Ishikawa (cell line): ENCODE measurements at regions not wholly inside any gene's neighbourhood (a gene's known extent, or its start where the extent isn't known, plus 50 kb on each side); places are given as distances from the start of the nearest gene placed in this dataset.

ENCODE experiments used
- CEBPB ChIP-seq: IDR thresholded peaks from 2 replicates; pipeline ENCODE4 v1.6.1; 2012
- CREB1 ChIP-seq: IDR thresholded peaks from 2 replicates; pipeline ENCODE4 v1.6.1; 2012; ENCODE audit warnings: low read depth
- EGR1 ChIP-seq: IDR thresholded peaks from 2 replicates; pipeline ENCODE4 v1.6.1; 2012
- EP300 ChIP-seq: IDR thresholded peaks from 2 replicates; pipeline ENCODE4 v1.6.1; 2012; ENCODE audit warnings: borderline replicate concordance
- FOXM1 ChIP-seq: IDR thresholded peaks from 2 replicates; pipeline ENCODE4 v1.6.1; 2012; ENCODE audit warnings: low read depth, borderline replicate concordance
- MAX ChIP-seq: IDR thresholded peaks from 2 replicates; pipeline ENCODE4 v1.6.1; 2012
- NFIC ChIP-seq: IDR thresholded peaks from 2 replicates; pipeline ENCODE4 v1.6.1; 2012
- RAD21 ChIP-seq: IDR thresholded peaks from 2 replicates; pipeline ENCODE4 v1.6.1; 2012; ENCODE audit warnings: low read depth
- REST ChIP-seq: IDR thresholded peaks from 2 replicates; pipeline ENCODE4 v1.6.1; 2012; ENCODE audit warnings: low read depth, mild to moderate bottlenecking
- TAF1 ChIP-seq: IDR thresholded peaks from 2 replicates; pipeline ENCODE4 v1.6.1; 2012; ENCODE audit warnings: low read depth, mild to moderate bottlenecking
- TCF12 ChIP-seq: IDR thresholded peaks from 2 replicates; pipeline ENCODE4 v1.6.1; 2012; ENCODE audit warnings: low read depth
- TEAD4 ChIP-seq: IDR thresholded peaks from 2 replicates; pipeline ENCODE4 v1.6.1; 2012
- USF1 ChIP-seq: IDR thresholded peaks from 2 replicates; pipeline ENCODE4 v1.6.1; 2012
- YY1 ChIP-seq: IDR thresholded peaks from 2 replicates; pipeline ENCODE4 v1.6.1; 2012; ENCODE audit warnings: low read depth
- ZBTB7A ChIP-seq: IDR thresholded peaks from 2 replicates; pipeline ENCODE4 v1.6.1; 2012; ENCODE audit warnings: low read depth

- TF ChIP-seq EP300 (no peak), CEBPB (no peak), EGR1 (no peak), NFIC (no peak), FOXM1 (no peak), MAX (no peak), RAD21 (no peak), USF1 (no peak), YY1 (no peak), REST (no peak), TCF12 (no peak), TAF1 (no peak), CREB1 (no peak), TEAD4 (no peak), ZBTB7A (no peak)
Measured at GRCh38 chr2:150271952-150272802, 215.3 kb downstream of the RND3 start.

- no peak for TF ChIP-seq TEAD4
- no peak for TF ChIP-seq RAD21
- TF ChIP-seq TCF12: no peak
- no peak for TF ChIP-seq ZBTB7A
- no peak for TF ChIP-seq EP300
- no peak for TF ChIP-seq NFIC
- TF ChIP-seq YY1: no peak
- TF ChIP-seq MAX: no peak
- no peak for TF ChIP-seq TAF1
- TF ChIP-seq CREB1: no peak
- no peak for TF ChIP-seq REST
- TF ChIP-seq FOXM1: no peak
- no peak for TF ChIP-seq EGR1
- TF ChIP-seq CEBPB: no peak
- TF ChIP-seq USF1: no peak
Measured at GRCh38 chr2:150267651-150268415, 219.6 kb downstream of the RND3 start.

- TF ChIP-seq TAF1: no peak
- no peak for TF ChIP-seq MAX
- no peak for TF ChIP-seq NFIC
- no peak for TF ChIP-seq EP300
- TF ChIP-seq REST: no peak
- TF ChIP-seq CEBPB: no peak
- no peak for TF ChIP-seq ZBTB7A
- TF ChIP-seq CREB1: no peak
- TF ChIP-seq TEAD4: no peak
- TF ChIP-seq YY1: no peak
Measured at GRCh38 chr2:150266931-150267330, 220.5 kb downstream of the RND3 start.
